ENCODE measurements at regions not wholly inside any gene's neighbourhood (a gene's known extent, or its start where the extent isn't known, plus 50 kb on each side); places are given as distances from the start of the nearest gene placed in this dataset.

GRCh38 chr2:107693604-107694003 lies 133.1 kb upstream of the RGPD4 start:
- Histone ChIP-seq H3K4me3 (replicated peaks; ENCODE audit: insufficient read depth, low read length) (no peak overlapping the region), H3K27ac (replicated peaks) (no peak overlapping the region), H3K27me3 (ENCODE audit: insufficient read depth, poor library complexity, severe bottlenecking) (no peaks in the 10 kb centered on the region)
- TF ChIP-seq POLR2AphosphoS5 (IDR thresholded peaks at IDR 0.05; ENCODE audit: low read depth) (no peak), CTCF (IDR thresholded peaks at IDR 0.05; ENCODE audit: insufficient read depth, low read length) (no peak), GABPA (IDR thresholded peaks at IDR 0.05; ENCODE audit: low read depth) (no peak), REST (IDR thresholded peaks at IDR 0.05; ENCODE audit: insufficient replicate concordance, low read depth) (no peak), SPI1 (IDR thresholded peaks at IDR 0.05; ENCODE audit: borderline replicate concordance, low read depth) (no peak)
- DNase-seq (ENCODE audit: low read depth in 1 of 2, low spot score in 1 of 2): no peak

GRCh38 chr2:107694667-107695066 lies 132.0 kb upstream of the RGPD4 start:
- H3K27me3 ChIP-seq (ENCODE audit: insufficient read depth, poor library complexity, severe bottlenecking): no peaks in the 10 kb centered on the region
- DNase-seq (ENCODE audit: low read depth in 1 of 2, low spot score in 1 of 2): no peak
- H3K4me3 ChIP-seq (replicated peaks; ENCODE audit: insufficient read depth, low read length): no peak overlapping the region
- TF ChIP-seq POLR2AphosphoS5 (IDR thresholded peaks at IDR 0.05; ENCODE audit: low read depth) (no peak), SPI1 (IDR thresholded peaks at IDR 0.05; ENCODE audit: borderline replicate concordance, low read depth) (no peak), GABPA (IDR thresholded peaks at IDR 0.05; ENCODE audit: low read depth) (no peak), CTCF (IDR thresholded peaks at IDR 0.05; ENCODE audit: insufficient read depth, low read length) (no peak)
- no peak overlapping the region for H3K27ac ChIP-seq (replicated peaks)

- Histone ChIP-seq H3K27me3 (ENCODE audit: insufficient read depth, poor library complexity, severe bottlenecking) (no peaks in the 10 kb centered on the region), H3K27ac (replicated peaks) (no peak overlapping the region), H3K4me3 (replicated peaks; ENCODE audit: insufficient read depth, low read length) (no peak overlapping the region)
- TF ChIP-seq GABPA (IDR thresholded peaks at IDR 0.05; ENCODE audit: low read depth) (no peak), CTCF (IDR thresholded peaks at IDR 0.05; ENCODE audit: insufficient read depth, low read length) (no peak), REST (IDR thresholded peaks at IDR 0.05; ENCODE audit: insufficient replicate concordance, low read depth) (no peak), SPI1 (IDR thresholded peaks at IDR 0.05; ENCODE audit: borderline replicate concordance, low read depth) (no peak)
- DNase-seq (ENCODE audit: low read depth in 1 of 2, low spot score in 1 of 2): no peak
Measured at GRCh38 chr2:107697385-107697784, 129.3 kb upstream of the RGPD4 start.

GRCh38 chr2:107698861-107699260 lies 127.8 kb upstream of the RGPD4 start:
- TF ChIP-seq SPI1 (IDR thresholded peaks at IDR 0.05; ENCODE audit: borderline replicate concordance, low read depth): no peak
- no peak for TF ChIP-seq POLR2AphosphoS5 (IDR thresholded peaks at IDR 0.05; ENCODE audit: low read depth)
- TF ChIP-seq GABPA (IDR thresholded peaks at IDR 0.05; ENCODE audit: low read depth): no peak
- no peak for TF ChIP-seq REST (IDR thresholded peaks at IDR 0.05; ENCODE audit: insufficient replicate concordance, low read depth)
- TF ChIP-seq CTCF (IDR thresholded peaks at IDR 0.05; ENCODE audit: insufficient read depth, low read length): no peak
- Histone ChIP-seq H3K27me3 (ENCODE audit: insufficient read depth, poor library complexity, severe bottlenecking) (no peaks in the 10 kb centered on the region), H3K27ac (replicated peaks) (no peak overlapping the region), H3K4me3 (replicated peaks; ENCODE audit: insufficient read depth, low read length) (no peak overlapping the region)
- DNase-seq (ENCODE audit: low read depth in 1 of 2, low spot score in 1 of 2): no peak

All from HL-60 (cell line).